Lower lobe of right lung (tissue), 2 donors: ENCODE measurements at regions not wholly inside any gene's neighbourhood (a gene's known extent, or its start where the extent isn't known, plus 50 kb on each side); places are given as distances from the start of the nearest gene placed in this dataset.

Source experiments
- ATAC-seq, 2 donors: fragments of 200-7000 bp; cut with Tn5 transposase; one replicate each; pipeline ENCODE4 v1.9.1; 2020 to 2022; ENCODE audit warnings: mild to moderate bottlenecking in 2 of 2, moderate library complexity in 2 of 2
- DNase-seq: peaks from one replicate; pipeline ENCODE4 v3.0.0-alpha.2; 2020
- H3K27ac ChIP-seq: fragments of 200-600 bp; one replicate; pipeline ENCODE4 v1.8.0; 2022
- H3K27me3 ChIP-seq: fragments of 200-600 bp; one replicate; pipeline ENCODE4 v1.8.0; 2022; ENCODE audit warnings: low read depth
- H3K36me3 ChIP-seq: fragments of 200-600 bp; one replicate; pipeline ENCODE4 v1.8.0; 2022; ENCODE audit warnings: mild to moderate bottlenecking
- H3K4me1 ChIP-seq: fragments of 200-600 bp; one replicate; pipeline ENCODE4 v1.8.0; 2022
- H3K4me3 ChIP-seq: fragments of 200-600 bp; one replicate; pipeline ENCODE4 v1.8.0; 2022; ENCODE audit warnings: mild to moderate bottlenecking
- H3K9me3 ChIP-seq: fragments of 200-600 bp; one replicate; pipeline ENCODE4 v1.8.0; 2022
- intact Hi-C: fragments of 100-400 bp; cut with DNase I; formaldehyde crosslinking; loops from one replicate; pipeline ENCODE4 v1.11.0; 2022
- TF ChIP-seq, protein P1 (sequence below): fragments of 200-600 bp; IDR thresholded peaks from one replicate; pipeline ENCODE4 v1.8.0; 2022; ENCODE audit warnings: antibody characterized with exemption, mild to moderate bottlenecking
- donor health status: DM: no; HTN: yes; CAD: no; lungs with severe emphysema.

DNA sequence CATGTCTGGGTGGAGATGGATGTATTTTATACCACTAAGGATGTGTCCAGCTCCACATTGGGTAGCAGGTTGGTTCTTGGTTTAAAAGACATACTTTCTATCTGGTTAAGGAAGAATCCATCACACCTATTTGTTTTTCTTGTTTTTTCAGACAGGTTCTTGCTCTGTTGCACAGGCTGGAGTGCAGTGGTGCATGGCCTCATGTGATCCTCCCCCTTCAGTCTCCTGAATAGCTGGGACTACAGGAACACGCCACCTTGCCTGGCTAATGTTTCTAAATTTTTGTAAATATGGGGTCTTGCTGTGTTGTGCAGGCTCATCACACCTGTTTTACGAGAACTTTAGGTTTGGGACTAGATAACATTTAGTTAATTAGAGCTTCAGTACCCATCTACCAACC lies 80.2 kb upstream of the PRNP start:
- H3K4me3 ChIP-seq: no peak overlapping the region
- H3K4me1 ChIP-seq: no peaks in the 10 kb centered on the region
- H3K36me3 ChIP-seq: no peaks in the 10 kb centered on the region
- no peak overlapping the region for H3K27ac ChIP-seq
- DNase-seq (no peak), ATAC-seq (no peak)
- no peaks in the 10 kb centered on the region for H3K9me3 ChIP-seq
- intact Hi-C loops: loop anchor here (5.0 kb wide), 1 partner anchor 116 kb away; the partner anchor contains the start of gene PRND
- H3K27me3 ChIP-seq: peaks cover 4% of the 10 kb centered on the region
- TF ChIP-seq, protein P1, sequence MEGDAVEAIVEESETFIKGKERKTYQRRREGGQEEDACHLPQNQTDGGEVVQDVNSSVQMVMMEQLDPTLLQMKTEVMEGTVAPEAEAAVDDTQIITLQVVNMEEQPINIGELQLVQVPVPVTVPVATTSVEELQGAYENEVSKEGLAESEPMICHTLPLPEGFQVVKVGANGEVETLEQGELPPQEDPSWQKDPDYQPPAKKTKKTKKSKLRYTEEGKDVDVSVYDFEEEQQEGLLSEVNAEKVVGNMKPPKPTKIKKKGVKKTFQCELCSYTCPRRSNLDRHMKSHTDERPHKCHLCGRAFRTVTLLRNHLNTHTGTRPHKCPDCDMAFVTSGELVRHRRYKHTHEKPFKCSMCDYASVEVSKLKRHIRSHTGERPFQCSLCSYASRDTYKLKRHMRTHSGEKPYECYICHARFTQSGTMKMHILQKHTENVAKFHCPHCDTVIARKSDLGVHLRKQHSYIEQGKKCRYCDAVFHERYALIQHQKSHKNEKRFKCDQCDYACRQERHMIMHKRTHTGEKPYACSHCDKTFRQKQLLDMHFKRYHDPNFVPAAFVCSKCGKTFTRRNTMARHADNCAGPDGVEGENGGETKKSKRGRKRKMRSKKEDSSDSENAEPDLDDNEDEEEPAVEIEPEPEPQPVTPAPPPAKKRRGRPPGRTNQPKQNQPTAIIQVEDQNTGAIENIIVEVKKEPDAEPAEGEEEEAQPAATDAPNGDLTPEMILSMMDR: no peak

DNA sequence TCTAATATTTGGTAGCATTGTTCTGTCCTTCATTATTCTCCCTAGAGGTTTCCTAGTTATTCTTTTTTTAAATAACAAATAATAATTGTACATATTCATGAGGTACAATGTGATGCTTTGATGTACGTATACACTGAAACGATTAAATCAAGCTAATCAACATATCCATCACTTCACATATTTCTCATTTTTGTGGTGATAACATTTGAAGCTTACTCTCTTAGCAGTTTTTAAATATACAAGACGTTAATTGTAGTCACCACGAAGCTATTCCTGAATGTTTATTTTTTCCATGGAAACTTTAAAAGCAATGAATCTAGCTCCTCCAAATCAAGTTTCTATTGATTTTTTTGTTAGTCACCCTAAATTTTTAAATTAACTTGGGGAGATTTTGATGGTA lies 81.1 kb upstream of the PRNP start:
- DNase-seq (no peak), ATAC-seq (no peak)
- Histone ChIP-seq H3K27ac (no peak overlapping the region), H3K4me1 (no peaks in the 10 kb centered on the region), H3K27me3 (peaks cover 4% of the 10 kb centered on the region), H3K9me3 (no peaks in the 10 kb centered on the region), H3K4me3 (no peak overlapping the region), H3K36me3 (no peaks in the 10 kb centered on the region)
- intact Hi-C loops: loop anchor here (5.0 kb wide), 1 partner anchor 117 kb away; the partner anchor contains the start of gene PRND
- TF ChIP-seq, protein P1: no peak

DNA sequence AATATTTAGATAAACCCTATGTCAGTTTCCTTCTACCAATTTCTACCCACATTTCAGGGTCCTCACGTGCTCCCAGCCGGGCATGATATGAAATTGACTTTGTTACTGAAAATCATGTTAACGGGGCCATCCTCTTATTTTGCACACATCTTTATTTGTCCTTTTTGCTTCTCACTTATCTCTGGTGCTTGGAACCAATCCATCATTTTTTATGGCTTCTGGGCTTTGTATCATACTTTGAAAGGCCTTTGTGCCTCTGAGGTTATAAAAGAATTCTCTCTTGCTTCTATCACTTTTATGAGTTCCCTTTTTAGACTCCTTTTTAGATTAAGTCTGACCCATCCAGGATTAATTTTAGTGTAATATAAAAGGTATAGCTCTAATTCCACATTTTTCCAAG lies 81.7 kb upstream of the PRNP start:
- H3K9me3 ChIP-seq: no peaks in the 10 kb centered on the region
- H3K27ac ChIP-seq: no peak overlapping the region
- DNase-seq (no peak), ATAC-seq (no peak)
- intact Hi-C loops: no loop called here
- no peaks in the 10 kb centered on the region for H3K36me3 ChIP-seq
- no peak overlapping the region for H3K4me3 ChIP-seq
- no peaks in the 10 kb centered on the region for H3K4me1 ChIP-seq
- TF ChIP-seq, protein P1: no peak
- H3K27me3 ChIP-seq: peaks cover 4% of the 10 kb centered on the region

DNA sequence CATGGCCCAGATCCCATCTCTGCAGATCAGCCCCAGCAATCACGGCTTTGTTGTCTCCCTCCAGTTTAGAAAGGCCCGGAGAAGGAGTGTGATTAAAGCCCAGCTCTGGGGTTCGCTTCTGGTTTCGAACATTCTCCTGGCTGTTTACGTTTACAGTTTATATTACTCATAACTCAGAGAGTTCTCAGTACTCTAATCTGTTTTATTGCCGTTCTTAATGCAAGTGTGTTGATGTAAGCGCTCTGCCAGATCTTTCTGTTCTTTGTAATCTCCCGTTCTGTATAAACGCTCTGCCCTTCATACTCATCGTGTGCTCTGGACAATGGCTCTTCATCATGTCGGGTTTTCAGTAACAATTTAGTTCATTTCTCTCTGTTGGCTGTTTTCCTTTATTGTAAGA lies 82.5 kb upstream of the PRNP start:
- intact Hi-C loops: no loop called here
- Histone ChIP-seq H3K36me3 (no peaks in the 10 kb centered on the region), H3K27ac (no peak overlapping the region), H3K9me3 (no peaks in the 10 kb centered on the region), H3K27me3 (peaks cover 4% of the 10 kb centered on the region), H3K4me3 (no peak overlapping the region), H3K4me1 (no peaks in the 10 kb centered on the region)
- ATAC-seq (no peak), DNase-seq (no peak)
- TF ChIP-seq, protein P1: no peak

DNA sequence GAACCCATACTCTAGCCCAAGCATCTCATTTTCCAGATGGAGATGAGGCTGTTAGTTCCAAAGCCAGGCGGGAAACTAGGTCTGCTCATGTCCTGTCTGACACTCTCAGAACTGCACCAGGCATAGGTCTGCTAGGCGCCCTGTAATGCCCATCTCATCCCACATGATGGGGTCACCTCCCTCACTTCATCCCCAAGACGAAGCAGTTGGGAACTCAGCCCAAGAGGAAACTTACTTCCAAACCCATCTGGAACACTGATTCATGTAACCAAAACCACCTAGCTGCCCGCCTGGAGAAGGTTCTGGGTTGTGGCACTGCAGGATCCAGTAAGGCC lies 84.0 kb upstream of the PRNP start:
- Histone ChIP-seq H3K27me3 (peaks cover 4% of the 10 kb centered on the region), H3K9me3 (no peaks in the 10 kb centered on the region), H3K27ac (no peak overlapping the region), H3K36me3 (no peaks in the 10 kb centered on the region), H3K4me3 (no peak overlapping the region), H3K4me1 (no peaks in the 10 kb centered on the region)
- no peak for ATAC-seq
- intact Hi-C loops: no loop called here
- TF ChIP-seq, protein P1: no peak
- DNase-seq: no peak
